ENCODE measurements at regions not wholly inside any gene's neighbourhood (a gene's known extent, or its start where the extent isn't known, plus 50 kb on each side); places are given as distances from the start of the nearest gene placed in this dataset.

GRCh38 chr3:94525043-94525442 is 462.2 kb downstream of the NSUN3 start:
- Histone ChIP-seq H3F3A (ENCODE audit: insufficient read depth, low read length, poor library complexity, severe bottlenecking) (no peaks in the 10 kb centered on the region), H3K4me2 (ENCODE audit: low read length) (no peak overlapping the region), H3K4me3 (ENCODE audit: low read length) (no peak overlapping the region), H3K9ac (ENCODE audit: low read length) (no peak overlapping the region), H3K9me2 (ENCODE audit: insufficient read depth, low read length) (no peaks in the 10 kb centered on the region), H2AFZ (ENCODE audit: low read depth, low read length) (no peak overlapping the region), H3K9me3 (ENCODE audit: low read length) (no peaks in the 10 kb centered on the region), H3K79me2 (replicated peaks; ENCODE audit: insufficient read depth, low read length) (no peaks in the 10 kb centered on the region), H4K20me1 (ENCODE audit: insufficient read depth) (no peaks in the 10 kb centered on the region), H3K27me3 (ENCODE audit: insufficient read depth, low read depth, low read length) (no peaks in the 10 kb centered on the region), H3K27ac (ENCODE audit: low read length) (no peak overlapping the region), H3K36me3 (ENCODE audit: insufficient read depth, low read length) (no peaks in the 10 kb centered on the region)
- TF ChIP-seq REST (IDR thresholded peaks at IDR 0.05; ENCODE audit: borderline replicate concordance) (no peak), CTCF (IDR thresholded peaks at IDR 0.05; ENCODE audit: poor library complexity, severe bottlenecking) (peak; percentile 24)

GRCh38 chr3:94529816-94530215 is 467.0 kb downstream of the NSUN3 start:
- Histone ChIP-seq H3K79me2 (replicated peaks; ENCODE audit: insufficient read depth, low read length) (no peaks in the 10 kb centered on the region), H4K20me1 (ENCODE audit: insufficient read depth) (no peaks in the 10 kb centered on the region), H3K4me2 (ENCODE audit: low read length) (no peak overlapping the region), H3K27me3 (ENCODE audit: insufficient read depth, low read depth, low read length) (no peaks in the 10 kb centered on the region), H3K9me3 (ENCODE audit: low read length) (no peaks in the 10 kb centered on the region), H3K4me3 (ENCODE audit: low read length) (no peak overlapping the region), H3K9me2 (ENCODE audit: insufficient read depth, low read length) (no peaks in the 10 kb centered on the region), H3F3A (ENCODE audit: insufficient read depth, low read length, poor library complexity, severe bottlenecking) (no peaks in the 10 kb centered on the region), H3K27ac (ENCODE audit: low read length) (no peak overlapping the region), H2AFZ (ENCODE audit: low read depth, low read length) (no peak overlapping the region), H3K36me3 (ENCODE audit: insufficient read depth, low read length) (no peaks in the 10 kb centered on the region), H3K9ac (ENCODE audit: low read length) (no peak overlapping the region)
- TF ChIP-seq POLR2AphosphoS5 (IDR thresholded peaks at IDR 0.05): no peak
- no peak for TF ChIP-seq SMC3 (conservative IDR thresholded peaks at IDR 0.05; ENCODE audit: poor library complexity)
- no peak for TF ChIP-seq EP300 (conservative IDR thresholded peaks at IDR 0.05; ENCODE audit: poor library complexity, severe bottlenecking)
- no peak for TF ChIP-seq MXI1 (conservative IDR thresholded peaks at IDR 0.05; ENCODE audit: poor library complexity, severe bottlenecking)
- TF ChIP-seq RAD21 (conservative IDR thresholded peaks at IDR 0.05): no peak
- TF ChIP-seq EZH2 (IDR thresholded peaks at IDR 0.05; ENCODE audit: borderline replicate concordance, insufficient read depth, low read length, poor library complexity, severe bottlenecking): no peak
- no peak for TF ChIP-seq REST (IDR thresholded peaks at IDR 0.05; ENCODE audit: borderline replicate concordance)
- no peak for TF ChIP-seq TAF1 (IDR thresholded peaks at IDR 0.05; ENCODE audit: low read depth)
- TF ChIP-seq CTCF (IDR thresholded peaks at IDR 0.05; ENCODE audit: poor library complexity, severe bottlenecking): no peak
